ENCODE measurements at regions not wholly inside any gene's neighbourhood (a gene's known extent, or its start where the extent isn't known, plus 50 kb on each side); places are given as distances from the start of the nearest gene placed in this dataset.

- no peaks in the 10 kb centered on the region for H3K27me3 ChIP-seq (ENCODE audit: control insufficient read depth in 2 of 2, insufficient read depth in 2 of 2, low read length in 2 of 2)
- no peak overlapping the region for H3K27ac ChIP-seq (ENCODE audit: extremely low read depth, low read depth, low read length)
- WGBS (ENCODE audit: insufficient coverage, low coverage, missing lambda C conversion rate): 3% methylated on average over 3 of the region's 3 CpGs
- no peaks in the 10 kb centered on the region for H3K79me2 ChIP-seq (ENCODE audit: control insufficient read depth, insufficient read depth, low read length)
- no TSS peak for BruUV-seq (replicated peaks)
- CTCF ChIA-PET (ENCODE audit: low intra/inter-chr PET ratio): no interaction called here
- no peaks in the 10 kb centered on the region for H3K9me1 ChIP-seq (ENCODE audit: control insufficient read depth, insufficient read depth, low read length)
- DNase-seq (ENCODE audit: extremely low read depth in 1 of 4, low spot score in 3 of 4) (no peak), FAIRE-seq (no peak), ATAC-seq (no peak)
- H3K9ac ChIP-seq (ENCODE audit: insufficient read depth in 1 of 2, low read depth in 2 of 2, low read length in 2 of 2): no peak overlapping the region
- intact Hi-C loops (cut with micrococcal nuclease) (no loop called here), in situ Hi-C loops (cut with MboI) (no loop called here)
- no peak overlapping the region for H3K4me2 ChIP-seq (ENCODE audit: insufficient read depth, low read length)
- no peaks in the 10 kb centered on the region for H3K9me3 ChIP-seq (replicated peaks; ENCODE audit: control insufficient read depth, insufficient read depth, low read depth, low read length)
- H4K20me1 ChIP-seq (replicated peaks; ENCODE audit: control insufficient read depth, insufficient read depth, low read length): no peaks in the 10 kb centered on the region
- no peaks in the 10 kb centered on the region for H3K36me3 ChIP-seq (ENCODE audit: control insufficient read depth, insufficient read depth, low read length)
- H2AFZ ChIP-seq (ENCODE audit: low read depth, low read length): no peak overlapping the region
- TF ChIP-seq MEF2A (IDR thresholded peaks at IDR 0.05; ENCODE audit: control insufficient read depth, low read depth, low read length) (no peak), ZBTB1 (CRISPR knock-in tag; IDR thresholded peaks at IDR 0.05; ENCODE audit: borderline replicate concordance, low read depth) (no peak), ZNF644 (tag; IDR thresholded peaks at IDR 0.05; ENCODE audit: low read depth) (no peak), THRB (CRISPR knock-in tag; conservative IDR thresholded peaks at IDR 0.05) (no peak), MAFK (IDR thresholded peaks at IDR 0.05; ENCODE audit: low read length) (no peak), SMARCA5 (IDR thresholded peaks at IDR 0.05) (no peak), ZNF217 (CRISPR knock-in tag; IDR thresholded peaks at IDR 0.05) (no peak), PURB (CRISPR knock-in tag; IDR thresholded peaks at IDR 0.05; ENCODE audit: low read depth) (no peak), PHB (CRISPR knock-in tag; IDR thresholded peaks at IDR 0.05) (no peak), ZNF23 (CRISPR knock-in tag; IDR thresholded peaks at IDR 0.05) (no peak), TSC22D4 (tag; IDR thresholded peaks at IDR 0.05) (no peak), STAT5B (CRISPR knock-in tag; IDR thresholded peaks at IDR 0.05) (no peak), PYGO2 (tag; IDR thresholded peaks at IDR 0.05) (no peak)
- TF ChIP-seq, protein P1, sequence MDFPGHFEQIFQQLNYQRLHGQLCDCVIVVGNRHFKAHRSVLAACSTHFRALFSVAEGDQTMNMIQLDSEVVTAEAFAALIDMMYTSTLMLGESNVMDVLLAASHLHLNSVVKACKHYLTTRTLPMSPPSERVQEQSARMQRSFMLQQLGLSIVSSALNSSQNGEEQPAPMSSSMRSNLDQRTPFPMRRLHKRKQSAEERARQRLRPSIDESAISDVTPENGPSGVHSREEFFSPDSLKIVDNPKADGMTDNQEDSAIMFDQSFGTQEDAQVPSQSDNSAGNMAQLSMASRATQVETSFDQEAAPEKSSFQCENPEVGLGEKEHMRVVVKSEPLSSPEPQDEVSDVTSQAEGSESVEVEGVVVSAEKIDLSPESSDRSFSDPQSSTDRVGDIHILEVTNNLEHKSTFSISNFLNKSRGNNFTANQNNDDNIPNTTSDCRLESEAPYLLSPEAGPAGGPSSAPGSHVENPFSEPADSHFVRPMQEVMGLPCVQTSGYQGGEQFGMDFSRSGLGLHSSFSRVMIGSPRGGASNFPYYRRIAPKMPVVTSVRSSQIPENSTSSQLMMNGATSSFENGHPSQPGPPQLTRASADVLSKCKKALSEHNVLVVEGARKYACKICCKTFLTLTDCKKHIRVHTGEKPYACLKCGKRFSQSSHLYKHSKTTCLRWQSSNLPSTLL (IDR thresholded peaks at IDR 0.05): no peak
- TF ChIP-seq, protein P2, sequence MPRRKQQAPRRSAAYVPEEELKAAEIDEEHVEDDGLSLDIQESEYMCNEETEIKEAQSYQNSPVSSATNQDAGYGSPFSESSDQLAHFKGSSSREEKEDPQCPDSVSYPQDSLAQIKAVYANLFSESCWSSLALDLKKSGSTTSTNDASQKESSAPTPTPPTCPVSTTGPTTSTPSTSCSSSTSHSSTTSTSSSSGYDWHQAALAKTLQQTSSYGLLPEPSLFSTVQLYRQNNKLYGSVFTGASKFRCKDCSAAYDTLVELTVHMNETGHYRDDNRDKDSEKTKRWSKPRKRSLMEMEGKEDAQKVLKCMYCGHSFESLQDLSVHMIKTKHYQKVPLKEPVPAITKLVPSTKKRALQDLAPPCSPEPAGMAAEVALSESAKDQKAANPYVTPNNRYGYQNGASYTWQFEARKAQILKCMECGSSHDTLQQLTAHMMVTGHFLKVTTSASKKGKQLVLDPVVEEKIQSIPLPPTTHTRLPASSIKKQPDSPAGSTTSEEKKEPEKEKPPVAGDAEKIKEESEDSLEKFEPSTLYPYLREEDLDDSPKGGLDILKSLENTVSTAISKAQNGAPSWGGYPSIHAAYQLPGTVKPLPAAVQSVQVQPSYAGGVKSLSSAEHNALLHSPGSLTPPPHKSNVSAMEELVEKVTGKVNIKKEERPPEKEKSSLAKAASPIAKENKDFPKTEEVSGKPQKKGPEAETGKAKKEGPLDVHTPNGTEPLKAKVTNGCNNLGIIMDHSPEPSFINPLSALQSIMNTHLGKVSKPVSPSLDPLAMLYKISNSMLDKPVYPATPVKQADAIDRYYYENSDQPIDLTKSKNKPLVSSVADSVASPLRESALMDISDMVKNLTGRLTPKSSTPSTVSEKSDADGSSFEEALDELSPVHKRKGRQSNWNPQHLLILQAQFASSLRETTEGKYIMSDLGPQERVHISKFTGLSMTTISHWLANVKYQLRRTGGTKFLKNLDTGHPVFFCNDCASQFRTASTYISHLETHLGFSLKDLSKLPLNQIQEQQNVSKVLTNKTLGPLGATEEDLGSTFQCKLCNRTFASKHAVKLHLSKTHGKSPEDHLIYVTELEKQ (CRISPR knock-in tag; IDR thresholded peaks at IDR 0.05): no peak
- H3K4me3 ChIP-seq: no peak overlapping the region
- POLR2A ChIA-PET: no interaction called here
- H3K4me1 ChIP-seq (replicated peaks in 1 of 2; ENCODE audit: control insufficient read depth in 2 of 2, insufficient read depth in 2 of 2, low read length in 2 of 2): no peaks in the 10 kb centered on the region
Measured at GRCh38 chr12:98352835-98353234, 162.6 kb upstream of the TMPO start.

All from K562 (cell line).